Testis (tissue), 2 donors: ENCODE measurements at regions not wholly inside any gene's neighbourhood (a gene's known extent, or its start where the extent isn't known, plus 50 kb on each side); places are given as distances from the start of the nearest gene placed in this dataset.

Experiments
- CTCF ChIP-seq, 3 experiments: fragments of 450-650 bp in 2 of 3; fragments of 200-600 bp in 1 of 3; sonication (generic) in 1 of 3; IDR thresholded peaks; one replicate each; pipeline ENCODE4 v1.5.1; 2016 to 2019; ENCODE audit warnings: antibody characterized with exemption in 3 of 3, mild to moderate bottlenecking in 2 of 3, moderate library complexity in 1 of 3
- POLR2A ChIP-seq: fragments of 450-650 bp; IDR thresholded peaks from one replicate; pipeline ENCODE4 v1.6.1; 2017; ENCODE audit warnings: antibody characterized with exemption, mild to moderate bottlenecking, moderate library complexity

- no peak for TF ChIP-seq CTCF (IDR thresholded peaks at IDR 0.05)
- TF ChIP-seq POLR2A: no peak
These were observed 56.3 kb upstream of the C1orf87 start for GRCh38 chr1:60129911-60130310.
